Right lobe of liver (tissue), 4 donors: ENCODE measurements at regions not wholly inside any gene's neighbourhood (a gene's known extent, or its start where the extent isn't known, plus 50 kb on each side); places are given as distances from the start of the nearest gene placed in this dataset.

ENCODE experiments used
- CTCF ChIP-seq, 4 donors: fragments of 200-600 bp in 3 of 4; fragments of 450-650 bp in 1 of 4; IDR thresholded peaks; one replicate each; pipeline versions ENCODE4 v1.5.1 to v1.8.0; 2016 to 2022; ENCODE audit warnings: antibody characterized with exemption in 4 of 4, mild to moderate bottlenecking in 2 of 4
- POLR2A ChIP-seq: fragments of 450-650 bp; IDR thresholded peaks from one replicate; pipeline ENCODE4 v1.6.1; 2017; ENCODE audit warnings: antibody characterized with exemption, mild to moderate bottlenecking
- donor health status: DM: no; HTN: no; CAD: no.
- donor health status: DM: no; HTN: no; CAD: no.
- donor health status: DM: no; HTN: yes; CAD: no.

DNA sequence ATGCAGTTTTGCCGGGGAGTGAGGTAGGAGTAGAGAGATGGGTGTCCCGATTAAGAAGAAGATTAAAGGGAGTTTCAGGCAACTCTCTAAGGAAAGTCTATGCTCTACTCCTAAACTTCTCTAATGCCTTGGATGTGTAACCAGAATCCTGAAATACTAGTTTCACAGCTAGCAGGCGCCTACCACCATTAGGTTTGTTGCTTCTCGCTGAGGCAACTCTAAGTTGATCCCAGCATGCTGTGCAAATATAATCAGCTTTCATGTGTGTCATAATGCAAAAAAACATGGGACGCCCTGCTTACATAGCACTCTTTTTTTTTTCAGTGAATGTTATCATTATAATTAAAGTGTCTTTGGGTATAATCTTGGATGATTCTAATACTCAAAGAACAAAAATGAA, 50.4 kb upstream of the FAM3C start:
- TF ChIP-seq CTCF (IDR thresholded peaks at IDR 0.05) (no peak), POLR2A (no peak)
